GM12878 (cell line): ENCODE measurements at regions not wholly inside any gene's neighbourhood (a gene's known extent, or its start where the extent isn't known, plus 50 kb on each side); places are given as distances from the start of the nearest gene placed in this dataset.

Experiments used
- CBX5 ChIP-seq: sonication (generic); IDR thresholded peaks from 2 replicates; pipeline ENCODE4 v1.6.1; 2016; ENCODE audit warnings: low read depth, moderate library complexity, mild to moderate bottlenecking, inconsistent platforms
- KLF5 ChIP-seq: fragments of 450-650 bp; IDR thresholded peaks from 2 replicates; pipeline ENCODE4 v1.6.1; 2014; ENCODE audit warnings: mild to moderate bottlenecking; ENCODE audit not compliant: partially characterized antibody
- MEF2A ChIP-seq: IDR thresholded peaks from 2 replicates; pipeline ENCODE4 v1.6.1; 2011; ENCODE audit warnings: low read depth, mild to moderate bottlenecking, low read length, moderate library complexity; ENCODE audit not compliant: insufficient read depth
- NFYB ChIP-seq: IDR thresholded peaks from 2 replicates; pipeline ENCODE4 v1.6.1; 2011; ENCODE audit warnings: low read depth, mild to moderate bottlenecking, low read length, improper control_type of control experiment, moderate library complexity; ENCODE audit not compliant: insufficient read depth
- POLR2AphosphoS2 ChIP-seq: IDR thresholded peaks from 2 replicates; pipeline ENCODE4 v1.6.1; 2011; ENCODE audit warnings: low read depth, mild to moderate bottlenecking, low read length, improper control_type of control experiment, moderate library complexity
- RB1 ChIP-seq: fragments of 450-650 bp; formaldehyde crosslinking; IDR thresholded peaks from 2 replicates; pipeline ENCODE4 v1.6.1; 2017; ENCODE audit warnings: mild to moderate bottlenecking, borderline replicate concordance
- RUNX3 ChIP-seq: IDR thresholded peaks from 2 replicates; pipeline ENCODE4 v1.6.1; 2012; ENCODE audit warnings: low read length, inconsistent platforms
- SIX5 ChIP-seq: IDR thresholded peaks from 2 replicates; pipeline ENCODE4 v1.6.1; 2011; ENCODE audit warnings: mild to moderate bottlenecking, low read depth, low read length, moderate library complexity; ENCODE audit not compliant: severe bottlenecking
- SMARCA5 ChIP-seq: fragments of 450-650 bp; IDR thresholded peaks from 2 replicates; pipeline ENCODE4 v1.6.1; 2017; ENCODE audit warnings: mild to moderate bottlenecking
- TCF3 ChIP-seq: IDR thresholded peaks from 2 replicates; pipeline ENCODE4 v1.6.1; 2012; ENCODE audit warnings: low read depth, mild to moderate bottlenecking, low read length, borderline replicate concordance; ENCODE audit not compliant: insufficient read depth
- ZNF592 ChIP-seq: fragments of 450-650 bp; IDR thresholded peaks from 2 replicates; pipeline ENCODE4 v1.6.1; 2017; ENCODE audit warnings: mild to moderate bottlenecking, moderate library complexity
- ZNF687 ChIP-seq: fragments of 450-650 bp; IDR thresholded peaks from 2 replicates; pipeline ENCODE4 v1.6.1; 2017; ENCODE audit warnings: mild to moderate bottlenecking, moderate library complexity
- ZSCAN29 ChIP-seq: fragments of 450-650 bp; IDR thresholded peaks from 2 replicates; pipeline ENCODE4 v1.6.1; 2017; ENCODE audit warnings: mild to moderate bottlenecking, moderate library complexity
- TF ChIP-seq, protein P1 (sequence below): fragments of 450-650 bp; IDR thresholded peaks from 2 replicates; pipeline ENCODE4 v1.6.1; 2017; ENCODE audit warnings: antibody characterized with exemption, mild to moderate bottlenecking, moderate library complexity
- TF ChIP-seq, protein P2 (sequence below): fragments of 450-650 bp; IDR thresholded peaks from 2 replicates; pipeline ENCODE4 v1.6.1; 2016; ENCODE audit warnings: mild to moderate bottlenecking, moderate library complexity, borderline replicate concordance

- TF ChIP-seq, protein P1, sequence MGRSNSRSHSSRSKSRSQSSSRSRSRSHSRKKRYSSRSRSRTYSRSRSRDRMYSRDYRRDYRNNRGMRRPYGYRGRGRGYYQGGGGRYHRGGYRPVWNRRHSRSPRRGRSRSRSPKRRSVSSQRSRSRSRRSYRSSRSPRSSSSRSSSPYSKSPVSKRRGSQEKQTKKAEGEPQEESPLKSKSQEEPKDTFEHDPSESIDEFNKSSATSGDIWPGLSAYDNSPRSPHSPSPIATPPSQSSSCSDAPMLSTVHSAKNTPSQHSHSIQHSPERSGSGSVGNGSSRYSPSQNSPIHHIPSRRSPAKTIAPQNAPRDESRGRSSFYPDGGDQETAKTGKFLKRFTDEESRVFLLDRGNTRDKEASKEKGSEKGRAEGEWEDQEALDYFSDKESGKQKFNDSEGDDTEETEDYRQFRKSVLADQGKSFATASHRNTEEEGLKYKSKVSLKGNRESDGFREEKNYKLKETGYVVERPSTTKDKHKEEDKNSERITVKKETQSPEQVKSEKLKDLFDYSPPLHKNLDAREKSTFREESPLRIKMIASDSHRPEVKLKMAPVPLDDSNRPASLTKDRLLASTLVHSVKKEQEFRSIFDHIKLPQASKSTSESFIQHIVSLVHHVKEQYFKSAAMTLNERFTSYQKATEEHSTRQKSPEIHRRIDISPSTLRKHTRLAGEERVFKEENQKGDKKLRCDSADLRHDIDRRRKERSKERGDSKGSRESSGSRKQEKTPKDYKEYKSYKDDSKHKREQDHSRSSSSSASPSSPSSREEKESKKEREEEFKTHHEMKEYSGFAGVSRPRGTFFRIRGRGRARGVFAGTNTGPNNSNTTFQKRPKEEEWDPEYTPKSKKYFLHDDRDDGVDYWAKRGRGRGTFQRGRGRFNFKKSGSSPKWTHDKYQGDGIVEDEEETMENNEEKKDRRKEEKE: no peak
- TF ChIP-seq NFYB (no peak), TCF3 (0 out of 2 replicates have a peak, but pooled peaks have one; percentile 18), RUNX3 (peak; percentile 19; the same call in 1 of the 2 replicates), RB1 (no peak), ZNF687 (0 out of 2 replicates have a peak, but pooled peaks have one; percentile 51), KLF5 (peak; percentile 49), CBX5 (no peak), ZSCAN29 (no peak), SMARCA5 (peak; percentile 11; the same call in 1 of the 2 replicates), MEF2A (0 out of 2 replicates have a peak, but pooled peaks have one; percentile 21), SIX5 (no peak), ZNF592 (no peak), POLR2AphosphoS2 (no peak)
- TF ChIP-seq, protein P2, sequence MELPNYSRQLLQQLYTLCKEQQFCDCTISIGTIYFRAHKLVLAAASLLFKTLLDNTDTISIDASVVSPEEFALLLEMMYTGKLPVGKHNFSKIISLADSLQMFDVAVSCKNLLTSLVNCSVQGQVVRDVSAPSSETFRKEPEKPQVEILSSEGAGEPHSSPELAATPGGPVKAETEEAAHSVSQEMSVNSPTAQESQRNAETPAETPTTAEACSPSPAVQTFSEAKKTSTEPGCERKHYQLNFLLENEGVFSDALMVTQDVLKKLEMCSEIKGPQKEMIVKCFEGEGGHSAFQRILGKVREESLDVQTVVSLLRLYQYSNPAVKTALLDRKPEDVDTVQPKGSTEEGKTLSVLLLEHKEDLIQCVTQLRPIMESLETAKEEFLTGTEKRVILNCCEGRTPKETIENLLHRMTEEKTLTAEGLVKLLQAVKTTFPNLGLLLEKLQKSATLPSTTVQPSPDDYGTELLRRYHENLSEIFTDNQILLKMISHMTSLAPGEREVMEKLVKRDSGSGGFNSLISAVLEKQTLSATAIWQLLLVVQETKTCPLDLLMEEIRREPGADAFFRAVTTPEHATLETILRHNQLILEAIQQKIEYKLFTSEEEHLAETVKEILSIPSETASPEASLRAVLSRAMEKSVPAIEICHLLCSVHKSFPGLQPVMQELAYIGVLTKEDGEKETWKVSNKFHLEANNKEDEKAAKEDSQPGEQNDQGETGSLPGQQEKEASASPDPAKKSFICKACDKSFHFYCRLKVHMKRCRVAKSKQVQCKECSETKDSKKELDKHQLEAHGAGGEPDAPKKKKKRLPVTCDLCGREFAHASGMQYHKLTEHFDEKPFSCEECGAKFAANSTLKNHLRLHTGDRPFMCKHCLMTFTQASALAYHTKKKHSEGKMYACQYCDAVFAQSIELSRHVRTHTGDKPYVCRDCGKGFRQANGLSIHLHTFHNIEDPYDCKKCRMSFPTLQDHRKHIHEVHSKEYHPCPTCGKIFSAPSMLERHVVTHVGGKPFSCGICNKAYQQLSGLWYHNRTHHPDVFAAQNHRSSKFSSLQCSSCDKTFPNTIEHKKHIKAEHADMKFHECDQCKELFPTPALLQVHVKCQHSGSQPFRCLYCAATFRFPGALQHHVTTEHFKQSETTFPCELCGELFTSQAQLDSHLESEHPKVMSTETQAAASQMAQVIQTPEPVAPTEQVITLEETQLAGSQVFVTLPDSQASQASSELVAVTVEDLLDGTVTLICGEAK: no peak
These were observed 390.5 kb downstream of the FGF9 start (continued) for GRCh38 chr13:22061371-22061805.
